ENCODE measurements at regions not wholly inside any gene's neighbourhood (a gene's known extent, or its start where the extent isn't known, plus 50 kb on each side); places are given as distances from the start of the nearest gene placed in this dataset.

- H3K9me3 ChIP-seq, result no peaks in the 10 kb centered on the region
- no peaks in the 10 kb centered on the region for H3K4me1 ChIP-seq
- H3K4me3 ChIP-seq, result no peak overlapping the region
- no peaks in the 10 kb centered on the region for H3K27me3 ChIP-seq (ENCODE audit: low read depth)
- in situ Hi-C loops (cut with MboI; ENCODE audit: low sequenced_read_pairs), result no loop called here
- no peaks in the 10 kb centered on the region for H3K36me3 ChIP-seq (replicated peaks)
- DNase-seq (ENCODE audit: low spot score in 2 of 2), result no peak
These were observed 91.9 kb upstream of the THBS1 start for GRCh38 chr15:39488961-39489360.

GRCh38 chr15:39491115-39491885, 89.6 kb upstream of the THBS1 start:
- in situ Hi-C loops (cut with MboI; ENCODE audit: low sequenced_read_pairs), result no loop called here
- no peak for DNase-seq (ENCODE audit: low spot score in 2 of 2)
- Histone ChIP-seq H3K9me3 (no peaks in the 10 kb centered on the region), H3K4me1 (no peaks in the 10 kb centered on the region), H3K4me3 (no peak overlapping the region), H3K27me3 (ENCODE audit: low read depth) (no peaks in the 10 kb centered on the region), H3K36me3 (replicated peaks) (no peaks in the 10 kb centered on the region)

- H3K36me3 ChIP-seq (replicated peaks), result no peaks in the 10 kb centered on the region
- no peaks in the 10 kb centered on the region for H3K4me1 ChIP-seq
These were observed 88.9 kb upstream of the THBS1 start for GRCh38 chr15:39491886-39492490.

GRCh38 chr15:39493424-39494067, 87.3 kb upstream of the THBS1 start:
- Histone ChIP-seq H3K4me1 (no peaks in the 10 kb centered on the region), H3K27me3 (ENCODE audit: low read depth) (no peaks in the 10 kb centered on the region), H3K36me3 (replicated peaks) (no peaks in the 10 kb centered on the region), H3K9me3 (no peaks in the 10 kb centered on the region), H3K4me3 (no peak overlapping the region)
- in situ Hi-C loops (cut with MboI; ENCODE audit: low sequenced_read_pairs), result no loop called here
- no peak for DNase-seq (ENCODE audit: low spot score in 2 of 2)

More at GRCh38 chr15:39491886-39492490, 88.9 kb upstream of the THBS1 start:
- Histone ChIP-seq H3K4me3 (no peak overlapping the region), H3K27me3 (ENCODE audit: low read depth) (no peaks in the 10 kb centered on the region), H3K9me3 (no peaks in the 10 kb centered on the region)
- in situ Hi-C loops (cut with MboI; ENCODE audit: low sequenced_read_pairs), result no loop called here
- no peak for DNase-seq (ENCODE audit: low spot score in 2 of 2)

- H3K4me1 ChIP-seq, result no peaks in the 10 kb centered on the region
- in situ Hi-C loops (cut with MboI; ENCODE audit: low sequenced_read_pairs), result no loop called here
- H3K36me3 ChIP-seq (replicated peaks), result no peaks in the 10 kb centered on the region
These were observed 86.4 kb upstream of the THBS1 start for GRCh38 chr15:39494462-39494861.

GRCh38 chr15:39495871-39496840, 84.7 kb upstream of the THBS1 start:
- no peaks in the 10 kb centered on the region for H3K9me3 ChIP-seq
- no peak for DNase-seq (ENCODE audit: low spot score in 2 of 2)
- no peaks in the 10 kb centered on the region for H3K4me1 ChIP-seq
- H3K4me3 ChIP-seq, result no peak overlapping the region
- H3K27me3 ChIP-seq (ENCODE audit: low read depth), result no peaks in the 10 kb centered on the region
- H3K36me3 ChIP-seq (replicated peaks), result no peaks in the 10 kb centered on the region
- in situ Hi-C loops (cut with MboI; ENCODE audit: low sequenced_read_pairs), result no loop called here

More at GRCh38 chr15:39494462-39494861, 86.4 kb upstream of the THBS1 start:
- Histone ChIP-seq H3K27me3 (ENCODE audit: low read depth) (no peaks in the 10 kb centered on the region), H3K9me3 (no peaks in the 10 kb centered on the region), H3K4me3 (no peak overlapping the region)
- DNase-seq (ENCODE audit: low spot score in 2 of 2), result no peak

GRCh38 chr15:39497016-39497758, 83.7 kb upstream of the THBS1 start:
- no peaks in the 10 kb centered on the region for H3K9me3 ChIP-seq
- H3K27me3 ChIP-seq (ENCODE audit: low read depth), result no peaks in the 10 kb centered on the region
- no peaks in the 10 kb centered on the region for H3K36me3 ChIP-seq (replicated peaks)
- in situ Hi-C loops (cut with MboI; ENCODE audit: low sequenced_read_pairs), result no loop called here
- H3K4me3 ChIP-seq, result no peak overlapping the region
- no peaks in the 10 kb centered on the region for H3K4me1 ChIP-seq
- no peak for DNase-seq (ENCODE audit: low spot score in 2 of 2)

GRCh38 chr15:39497759-39498565, 82.9 kb upstream of the THBS1 start:
- Histone ChIP-seq H3K27me3 (ENCODE audit: low read depth) (no peaks in the 10 kb centered on the region), H3K4me1 (no peaks in the 10 kb centered on the region), H3K9me3 (no peaks in the 10 kb centered on the region), H3K36me3 (replicated peaks) (no peaks in the 10 kb centered on the region), H3K4me3 (no peak overlapping the region)
- in situ Hi-C loops (cut with MboI; ENCODE audit: low sequenced_read_pairs), result no loop called here
- no peak for DNase-seq (ENCODE audit: low spot score in 2 of 2)

- no peaks in the 10 kb centered on the region for H3K9me3 ChIP-seq
- no peaks in the 10 kb centered on the region for H3K4me1 ChIP-seq
- DNase-seq (ENCODE audit: low spot score in 2 of 2), result no peak
- in situ Hi-C loops (cut with MboI; ENCODE audit: low sequenced_read_pairs), result no loop called here
- no peak overlapping the region for H3K4me3 ChIP-seq
- no peaks in the 10 kb centered on the region for H3K27me3 ChIP-seq (ENCODE audit: low read depth)
- H3K36me3 ChIP-seq (replicated peaks), result no peaks in the 10 kb centered on the region
These were observed 82.2 kb upstream of the THBS1 start for GRCh38 chr15:39498629-39499028.

- no peaks in the 10 kb centered on the region for H3K36me3 ChIP-seq (replicated peaks)
- H3K9me3 ChIP-seq, result no peaks in the 10 kb centered on the region
- no peak overlapping the region for H3K4me3 ChIP-seq
- no peaks in the 10 kb centered on the region for H3K4me1 ChIP-seq
- no peaks in the 10 kb centered on the region for H3K27me3 ChIP-seq (ENCODE audit: low read depth)
- no peak for DNase-seq (ENCODE audit: low spot score in 2 of 2)
- in situ Hi-C loops (cut with MboI; ENCODE audit: low sequenced_read_pairs), result no loop called here
These were observed 81.8 kb upstream of the THBS1 start for GRCh38 chr15:39499042-39499441.

GRCh38 chr15:39499681-39500080, 81.2 kb upstream of the THBS1 start:
- no peak for DNase-seq (ENCODE audit: low spot score in 2 of 2)
- Histone ChIP-seq H3K4me3 (no peak overlapping the region), H3K36me3 (replicated peaks) (no peaks in the 10 kb centered on the region), H3K9me3 (no peaks in the 10 kb centered on the region), H3K4me1 (no peaks in the 10 kb centered on the region), H3K27me3 (ENCODE audit: low read depth) (no peaks in the 10 kb centered on the region)
- in situ Hi-C loops (cut with MboI; ENCODE audit: low sequenced_read_pairs), result no loop called here

- H3K27me3 ChIP-seq (ENCODE audit: low read depth), result no peaks in the 10 kb centered on the region
- H3K36me3 ChIP-seq (replicated peaks), result no peaks in the 10 kb centered on the region
- in situ Hi-C loops (cut with MboI; ENCODE audit: low sequenced_read_pairs), result no loop called here
- DNase-seq (ENCODE audit: low spot score in 2 of 2), result no peak
- H3K4me1 ChIP-seq, result no peaks in the 10 kb centered on the region
- no peak overlapping the region for H3K4me3 ChIP-seq
- H3K9me3 ChIP-seq, result no peaks in the 10 kb centered on the region
These were observed 79.4 kb upstream of the THBS1 start for GRCh38 chr15:39501366-39502081.

Measured in HAP-1 (cell line).